NCI-H1105 (cell line): ENCODE measurements at regions not wholly inside any gene's neighbourhood (a gene's known extent, or its start where the extent isn't known, plus 50 kb on each side); places are given as distances from the start of the nearest gene placed in this dataset.
"Not testable (repeated sequence)": the region's sequence is repeated elsewhere in the genome, so short reads cannot be mapped to it uniquely, and the experiment has no call there.

Source experiments
- DNase-seq: peaks from one replicate; lab custom pipeline; 2025; lab: John Stamatoyannopoulos, UW

DNA sequence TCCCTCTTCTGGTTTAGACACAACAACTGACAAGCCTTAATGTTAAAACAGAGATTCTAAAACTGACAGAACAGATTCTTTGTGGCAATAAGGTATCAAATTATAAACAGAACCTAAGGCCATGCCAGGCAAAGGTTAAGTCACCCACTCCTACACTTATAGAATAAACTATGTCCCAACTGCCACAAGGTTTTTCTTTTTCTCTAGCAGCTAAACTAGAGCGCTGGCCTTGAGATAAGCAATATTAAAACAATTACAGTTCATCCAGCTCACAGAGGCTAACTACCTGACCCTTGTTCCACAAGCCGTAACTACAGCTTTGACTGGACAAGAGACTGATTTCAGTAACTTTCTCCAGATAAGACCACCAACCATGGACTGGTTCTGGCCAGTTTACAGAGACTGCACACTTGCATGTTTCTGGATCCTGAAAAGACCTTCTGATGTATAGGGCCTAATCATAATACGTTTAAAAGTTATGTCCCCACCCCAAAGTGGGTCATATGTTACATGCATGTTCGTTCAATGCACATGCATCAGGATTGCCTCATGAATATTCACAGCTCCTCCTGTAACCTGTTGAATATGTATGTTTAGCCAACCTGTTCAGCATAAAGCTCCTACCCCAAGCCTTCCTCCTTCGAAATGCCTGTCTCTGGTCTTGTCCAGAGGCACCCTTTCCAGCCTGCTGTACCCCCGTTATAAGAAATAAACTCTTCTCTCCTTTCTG, 61.9 kb upstream of the VASH1 start:
- no peak for DNase-seq

DNA sequence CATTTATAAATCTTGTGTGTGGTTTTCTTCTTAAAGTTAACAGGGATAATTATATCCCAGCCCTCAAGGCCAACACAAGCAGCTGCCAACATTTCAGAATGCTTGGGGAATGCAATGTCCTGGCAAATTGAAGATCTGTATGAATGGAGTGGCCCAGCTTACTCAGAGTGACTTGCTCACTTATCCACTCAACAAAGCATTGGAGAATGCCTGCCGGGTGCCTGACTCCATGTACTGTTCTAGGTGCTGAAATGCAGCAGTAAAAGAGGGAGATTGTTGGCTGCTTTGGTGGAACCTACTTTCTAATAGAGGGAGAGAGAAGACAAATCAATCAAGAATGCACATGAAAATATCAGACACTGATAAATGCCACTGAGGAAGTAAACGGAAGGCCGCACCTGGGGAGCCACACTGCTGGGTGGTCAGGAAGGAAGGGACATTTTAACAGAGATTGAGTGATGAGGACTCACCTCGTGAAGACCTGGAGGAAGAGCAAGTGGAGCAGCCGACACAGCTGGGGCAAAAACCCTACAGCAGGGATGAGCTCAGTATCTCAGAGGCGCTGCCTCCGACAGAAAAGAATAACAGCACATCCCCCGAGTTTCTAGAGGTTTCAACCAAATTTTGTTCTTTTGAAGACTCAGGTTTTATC, 61.2 kb upstream of the VASH1 start:
- DNase-seq = no peak

DNA sequence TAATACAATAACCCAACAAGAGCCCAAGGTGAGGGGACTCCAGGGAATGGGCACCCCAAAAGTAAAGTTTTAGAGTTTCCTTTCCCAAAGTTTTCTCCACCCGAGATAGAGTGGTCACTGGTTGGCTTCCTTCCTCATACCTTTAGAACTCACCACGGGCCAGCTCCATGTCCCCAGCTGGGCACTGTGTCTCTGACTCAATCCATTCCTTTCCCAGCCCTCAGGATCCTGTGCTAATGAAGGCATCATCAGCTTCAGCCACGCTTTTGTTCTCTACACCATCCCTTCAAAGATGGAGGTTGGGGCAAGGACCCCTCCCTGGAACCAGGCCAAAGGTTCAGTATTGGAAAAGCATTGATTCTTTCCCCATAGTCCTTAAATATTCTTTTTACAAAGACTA, 59.8 kb upstream of the VASH1 start:
- DNase-seq = no peak

DNA sequence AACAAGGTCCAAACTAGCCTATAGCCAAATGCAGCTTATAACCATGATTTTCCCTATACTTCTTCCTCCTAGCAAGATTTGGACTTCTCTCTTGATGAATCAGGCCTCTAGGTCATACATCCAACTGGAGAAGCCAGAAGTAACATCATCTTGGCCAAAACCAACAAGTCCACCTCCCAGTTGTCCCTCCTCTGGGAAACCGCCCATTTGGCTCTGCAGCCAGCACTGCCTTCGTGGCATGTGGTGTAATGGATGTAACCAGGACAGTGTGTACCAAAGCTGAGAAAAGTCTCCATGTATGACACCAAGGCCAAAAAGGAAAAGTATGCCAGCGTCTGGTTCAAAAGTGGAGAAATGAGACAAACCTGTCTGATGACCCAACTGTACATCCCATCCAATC, 59.3 kb upstream of the VASH1 start:
- no peak for DNase-seq

DNA sequence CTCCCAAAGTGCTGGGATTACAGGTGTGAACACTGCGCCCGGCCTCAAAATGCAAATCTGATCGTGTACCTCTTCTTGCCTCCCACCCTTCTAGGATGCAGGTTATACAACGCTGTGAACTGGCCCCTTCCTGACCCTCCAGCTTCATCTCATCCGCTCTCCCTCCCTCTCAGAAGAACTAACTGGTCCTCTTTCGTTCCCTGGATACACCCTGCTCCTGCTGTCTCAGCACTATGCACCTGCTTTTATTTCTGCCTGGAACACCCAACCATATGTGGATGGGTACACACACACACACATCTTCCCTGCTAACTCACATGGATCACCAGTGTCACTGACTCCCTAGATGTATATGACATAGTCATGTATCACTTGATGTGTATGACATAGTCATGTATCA, 56.1 kb upstream of the VASH1 start:
- DNase-seq = no peak

DNA sequence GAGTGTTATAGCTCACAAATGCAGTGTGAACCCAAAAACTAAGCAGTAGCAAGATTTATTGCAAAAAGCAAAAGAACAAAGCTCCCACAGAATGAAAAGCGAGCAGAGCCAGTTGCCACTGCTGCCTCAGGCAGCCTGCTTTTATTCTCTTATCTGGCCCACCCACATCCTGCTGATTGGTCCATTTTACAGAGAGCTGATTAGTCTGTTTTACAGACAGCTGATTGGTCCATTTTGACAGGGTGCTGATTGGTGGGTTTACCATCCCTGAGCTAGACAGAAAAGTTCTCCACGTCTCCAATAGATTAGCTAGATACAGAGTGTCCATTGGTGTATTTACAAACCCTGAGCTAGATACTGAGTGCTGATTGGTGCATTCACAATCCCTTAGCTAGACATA, 55.1 kb upstream of the VASH1 start:
- DNase-seq = not testable (repeated sequence)

DNA sequence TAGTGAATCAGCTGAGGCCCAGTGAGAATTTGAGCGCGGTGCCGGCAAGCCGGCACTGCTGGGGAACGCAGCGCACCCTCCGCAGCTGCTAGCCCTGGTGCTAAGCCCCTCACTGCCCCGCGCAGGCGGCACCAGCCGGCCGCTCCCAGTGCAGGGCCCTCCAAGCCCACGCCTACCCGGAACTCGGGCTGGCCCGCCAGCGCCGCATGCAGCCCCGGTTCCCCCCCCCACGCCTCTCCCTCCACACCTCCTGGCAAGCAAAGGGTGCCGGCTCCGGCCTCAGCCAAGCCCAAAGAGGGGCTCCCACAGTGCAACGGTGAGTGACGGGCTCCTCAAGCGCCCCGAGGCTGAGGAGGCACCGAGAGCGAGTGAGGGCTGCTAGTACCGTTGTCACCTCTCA, 54.5 kb upstream of the VASH1 start:
- DNase-seq = no peak

DNA sequence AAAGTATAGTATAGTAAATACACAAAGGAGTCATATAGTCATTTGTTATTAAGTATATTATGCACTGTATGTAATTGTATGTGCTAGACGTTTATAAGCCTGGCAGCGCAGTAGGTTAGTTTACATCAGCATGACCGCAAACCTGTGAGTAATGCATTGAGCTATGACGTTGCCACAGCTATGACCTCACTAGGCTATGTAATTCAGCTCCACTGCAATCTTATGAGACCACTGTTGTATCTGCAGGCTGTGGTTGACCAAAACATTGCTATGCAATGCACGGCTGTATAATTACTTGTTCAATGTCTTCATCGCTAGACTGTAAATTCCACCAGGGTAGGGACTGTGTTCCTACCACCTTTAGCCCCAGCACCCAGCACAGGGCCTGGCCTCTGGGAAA, 53.2 kb upstream of the VASH1 start:
- DNase-seq = no peak

DNA sequence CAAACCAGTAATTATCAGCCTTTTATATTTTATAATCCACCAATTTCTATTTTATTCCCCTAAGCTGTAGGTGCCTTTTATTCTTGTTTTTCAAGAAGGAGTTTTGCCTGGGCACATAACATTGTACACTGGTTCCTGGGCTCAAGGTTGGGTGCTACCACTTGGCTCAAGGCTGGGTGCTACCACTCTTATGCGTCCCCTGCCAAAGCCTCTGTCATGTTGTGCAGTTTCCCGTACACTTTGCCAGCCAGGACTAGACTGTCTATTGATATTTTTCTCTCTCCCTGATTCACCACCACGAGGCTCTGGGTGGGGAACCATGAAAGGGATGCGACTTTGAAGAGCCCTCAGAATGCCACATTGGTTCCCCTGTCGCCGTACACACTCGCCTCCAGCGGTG, 52.5 kb upstream of the VASH1 start:
- no peak for DNase-seq

DNA sequence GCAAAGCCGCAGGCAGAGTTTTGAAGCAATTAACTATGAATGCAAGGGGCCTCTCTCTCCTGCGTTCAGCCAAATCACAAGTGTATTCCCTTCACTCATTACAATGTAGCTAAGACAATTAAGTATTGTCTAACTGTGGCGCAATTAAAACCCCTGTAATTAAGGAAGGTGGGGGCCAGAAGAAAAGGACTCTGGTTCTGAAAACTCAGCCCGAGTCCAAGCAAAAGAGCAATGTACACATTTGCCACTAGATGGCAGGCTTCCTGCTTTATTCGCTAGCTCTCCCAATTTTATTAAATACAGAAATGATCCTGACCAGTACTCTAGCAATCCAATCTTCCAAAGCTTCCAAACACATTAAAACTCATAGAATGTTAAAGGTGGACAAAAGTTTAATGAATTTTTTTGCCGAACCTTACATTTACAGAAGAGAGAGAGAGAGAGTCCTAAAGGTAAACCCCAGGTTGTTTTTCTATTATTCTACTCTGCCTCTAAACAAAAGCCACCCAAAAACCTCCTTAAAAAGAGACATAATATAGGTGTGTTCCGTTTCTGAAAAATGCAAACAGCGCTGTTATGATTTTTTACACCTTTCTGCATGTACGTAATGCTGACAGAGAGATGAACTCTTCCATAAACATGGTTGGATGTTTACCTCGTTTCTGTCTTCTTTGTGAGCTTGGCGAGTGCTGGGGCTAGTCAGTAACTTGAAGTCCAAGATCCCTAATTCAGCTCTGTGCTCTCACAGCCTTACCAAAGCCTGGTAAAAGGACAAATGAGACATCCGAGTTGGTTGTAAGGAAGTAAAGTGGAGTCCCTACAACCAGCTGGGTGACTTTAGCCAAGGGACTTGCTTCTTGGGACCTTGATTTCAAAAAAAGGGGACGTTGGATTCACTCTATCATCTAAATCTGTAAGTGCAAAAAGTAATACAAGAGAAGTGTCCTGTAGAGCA, 50.9 kb upstream of the VASH1 start:
- DNase-seq = peak; percentile 61
